Erythroblast (primary cell): ENCODE measurements at regions not wholly inside any gene's neighbourhood (a gene's known extent, or its start where the extent isn't known, plus 50 kb on each side); places are given as distances from the start of the nearest gene placed in this dataset.

Experiments
- GATA1 ChIP-seq: IDR thresholded peaks from 2 replicates; pipeline ENCODE4 v1.6.1; 2011; ENCODE audit warnings: low read depth, mild to moderate bottlenecking, control low read depth, low read length, moderate library complexity
- POLR2A ChIP-seq: IDR thresholded peaks from 2 replicates; pipeline ENCODE4 v1.6.1; 2011; ENCODE audit warnings: mild to moderate bottlenecking, low read length

- TF ChIP-seq POLR2A (no peak), GATA1 (no peak)
These were observed 255.1 kb downstream of the METTL4 start for GRCh38 chr18:2316082-2316750.
